ENCODE measurements at regions not wholly inside any gene's neighbourhood (a gene's known extent, or its start where the extent isn't known, plus 50 kb on each side); places are given as distances from the start of the nearest gene placed in this dataset.

DNA sequence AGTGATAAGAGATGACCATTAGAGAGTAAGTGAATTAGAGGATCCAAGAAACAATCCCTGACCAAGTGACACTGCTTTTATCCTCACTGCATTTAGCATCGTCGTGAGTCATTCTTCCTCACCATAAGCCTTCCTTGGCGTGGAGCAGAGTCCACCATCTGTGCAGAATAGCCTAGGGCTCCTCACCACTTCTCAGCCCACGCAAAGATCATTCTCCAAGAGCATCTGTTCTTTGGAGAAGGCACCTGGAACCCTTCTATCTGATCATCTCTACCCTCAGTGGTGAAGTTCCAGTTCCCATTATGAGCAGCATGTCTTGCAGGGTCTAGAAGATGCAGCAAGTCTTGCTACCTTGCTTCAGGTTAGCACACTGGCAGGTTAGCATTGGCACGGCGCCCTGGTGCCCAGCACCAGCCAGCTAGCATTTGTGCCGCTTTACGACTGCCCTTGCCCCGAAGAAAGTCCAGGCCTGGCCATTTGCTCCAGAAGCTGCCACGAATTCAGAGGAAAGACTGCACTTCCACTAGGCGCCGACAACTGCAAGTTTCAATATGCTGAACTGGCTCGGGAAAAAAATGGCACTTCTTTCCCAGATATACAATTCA, 225.8 kb downstream of the TTC32 start:
- DNase-seq: no peak

DNA sequence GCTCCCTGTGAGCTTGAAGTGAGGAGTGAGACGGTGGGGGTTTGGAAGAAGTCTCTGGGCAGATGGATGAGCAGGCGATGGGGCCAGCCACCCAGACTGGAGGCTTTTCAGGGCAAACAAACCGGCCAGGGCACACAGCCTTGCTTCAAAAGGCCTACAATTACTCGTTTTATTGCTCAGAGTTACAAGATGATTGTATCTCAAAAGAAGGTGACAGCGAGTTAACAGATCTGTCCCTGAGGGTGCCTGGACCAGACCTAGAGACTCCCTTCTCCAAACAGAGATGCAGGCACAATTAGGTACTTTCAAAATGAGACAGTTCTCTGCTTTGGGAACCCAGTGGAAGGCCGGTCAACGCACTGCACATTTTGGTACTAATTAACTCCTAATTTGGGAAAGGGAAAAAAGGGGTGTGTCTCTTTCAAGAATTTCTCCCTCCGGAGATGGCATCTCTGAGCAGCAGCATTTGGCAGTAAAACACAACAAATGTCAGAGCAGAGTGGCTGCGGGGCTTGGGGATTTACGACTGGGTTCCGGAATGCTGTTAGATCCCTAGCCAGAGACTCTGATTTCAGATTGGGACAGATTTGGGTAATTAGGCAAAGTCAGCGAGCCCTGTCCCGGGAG, 226.7 kb downstream of the TTC32 start:
- no peak for DNase-seq

DNA sequence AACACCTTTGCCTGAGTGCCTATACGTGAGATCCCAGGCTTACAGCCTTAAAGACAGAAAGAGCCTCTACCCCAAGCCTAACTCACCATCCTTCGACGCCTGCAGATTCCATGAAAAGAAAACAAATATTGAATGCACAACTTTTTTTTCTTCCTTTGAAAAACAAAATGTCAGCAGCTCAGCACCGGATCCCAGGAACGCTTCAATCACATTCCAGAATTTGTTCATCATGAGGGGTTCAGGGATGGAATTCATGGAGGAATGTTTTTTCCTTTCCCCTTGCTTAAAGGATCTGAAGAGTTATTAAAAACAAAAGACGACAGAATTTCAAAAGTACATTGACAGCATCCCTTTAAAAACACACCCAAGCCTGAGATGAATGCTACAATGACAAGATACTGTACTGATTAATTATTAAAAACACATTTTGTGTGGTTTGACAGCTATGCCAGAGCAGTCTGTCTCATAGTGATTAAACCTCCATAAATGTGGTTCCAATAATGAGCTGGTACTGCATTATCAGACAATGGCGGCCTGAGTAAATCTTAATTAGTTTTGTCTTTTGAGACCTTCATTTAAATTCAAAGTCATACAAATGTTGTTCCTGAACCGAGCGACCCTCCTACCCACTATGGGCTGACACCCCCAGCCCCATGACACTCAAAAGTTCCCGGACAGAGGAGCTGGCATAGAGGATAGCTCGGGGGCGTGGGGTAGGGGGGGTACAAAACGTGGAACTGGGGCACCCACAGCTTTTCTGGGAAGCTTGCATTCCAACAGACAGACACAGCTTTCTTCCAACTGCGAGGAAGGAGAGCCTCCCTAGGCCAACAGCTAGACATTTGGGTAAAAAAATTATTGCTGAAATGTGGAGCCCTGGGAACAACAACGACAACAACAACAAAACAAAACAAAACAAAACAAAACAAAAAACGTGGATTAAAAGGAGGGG, 227.5 kb downstream of the TTC32 start:
- no peak for DNase-seq

DNA sequence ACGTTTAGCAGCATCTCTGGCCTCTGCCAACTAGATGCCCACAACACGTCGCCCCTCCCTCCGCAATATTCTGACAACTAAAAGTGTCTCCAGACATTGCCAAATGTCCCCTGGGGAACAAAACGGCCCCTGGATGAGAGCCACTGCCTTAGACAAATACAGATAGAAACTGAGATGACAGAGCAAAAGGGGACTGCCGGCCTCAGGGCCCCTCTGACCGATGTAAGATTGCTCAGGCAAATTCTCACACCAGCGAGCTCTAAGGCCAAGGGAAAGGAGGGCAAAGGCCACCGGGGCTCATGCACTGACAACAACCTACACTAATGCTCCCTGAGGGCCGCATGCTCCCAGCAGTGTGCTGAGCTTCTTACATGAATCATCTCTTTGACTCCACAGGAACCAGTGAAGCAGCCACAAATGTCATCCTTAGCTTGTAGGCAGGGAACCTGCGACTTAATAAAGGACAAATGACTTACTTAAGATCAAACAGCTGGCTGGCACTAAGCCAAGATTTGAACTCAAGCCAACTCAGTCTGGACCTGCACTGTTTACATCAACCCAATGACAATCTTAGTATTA, 228.5 kb downstream of the TTC32 start:
- no peak for DNase-seq

DNA sequence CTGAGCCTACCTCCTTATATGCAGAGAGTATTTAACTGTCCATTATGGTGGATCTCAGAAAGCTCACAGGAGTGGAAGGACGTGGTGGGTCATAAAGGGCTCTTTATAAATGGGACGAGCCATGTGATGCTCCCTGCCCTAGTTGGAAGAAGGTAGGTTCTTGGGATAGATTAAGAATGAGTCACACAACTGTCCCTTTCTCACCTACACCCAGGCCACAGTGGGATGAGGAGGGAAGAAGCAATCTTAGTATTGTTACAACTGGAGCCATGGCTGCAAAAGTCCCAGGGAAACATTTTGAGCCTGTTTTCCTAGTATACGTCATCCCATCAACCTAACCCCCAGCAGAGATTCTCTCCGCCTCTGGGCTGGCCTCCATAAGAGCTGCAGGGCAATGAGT, 229.9 kb downstream of the TTC32 start:
- no peak for DNase-seq

DNA sequence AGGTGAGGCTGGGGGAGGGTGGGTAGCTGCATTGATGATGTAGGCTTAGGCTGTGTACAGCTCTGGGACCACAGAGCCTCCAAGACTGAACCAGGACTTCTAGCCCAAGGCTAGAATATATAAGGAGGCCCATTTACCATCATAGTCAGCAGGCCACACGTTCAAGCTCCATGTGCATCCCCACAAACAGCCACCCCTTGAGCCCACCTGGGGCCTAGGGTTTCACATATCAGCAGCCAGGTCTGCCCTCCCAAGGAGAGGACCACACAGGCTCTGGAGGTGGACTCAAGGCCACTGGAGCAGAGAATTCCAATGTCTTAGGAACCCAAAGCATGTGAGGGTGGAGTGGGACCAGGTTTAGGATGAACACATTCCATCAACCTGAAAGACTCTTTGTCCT, 230.5 kb downstream of the TTC32 start:
- DNase-seq: no peak

DNA sequence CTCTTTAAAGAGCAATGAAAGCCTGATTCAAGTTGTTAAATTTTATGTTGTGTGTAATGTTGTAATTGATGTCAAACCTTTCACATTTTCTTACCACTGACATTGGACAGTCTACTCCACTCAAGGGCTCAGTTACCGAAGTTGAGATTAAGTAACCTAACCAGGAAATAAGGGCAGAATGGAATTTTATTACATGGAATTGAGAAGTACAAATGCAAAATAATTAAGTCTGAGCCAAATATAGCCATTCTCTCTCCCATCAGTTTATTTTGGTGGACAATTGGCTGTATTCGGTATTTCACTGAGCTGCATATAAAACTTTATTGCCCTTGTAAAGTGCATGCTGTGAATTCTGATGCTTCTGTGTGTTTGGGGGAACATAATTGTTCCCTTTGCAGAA, 231.5 kb downstream of the TTC32 start:
- no peak for DNase-seq

DNA sequence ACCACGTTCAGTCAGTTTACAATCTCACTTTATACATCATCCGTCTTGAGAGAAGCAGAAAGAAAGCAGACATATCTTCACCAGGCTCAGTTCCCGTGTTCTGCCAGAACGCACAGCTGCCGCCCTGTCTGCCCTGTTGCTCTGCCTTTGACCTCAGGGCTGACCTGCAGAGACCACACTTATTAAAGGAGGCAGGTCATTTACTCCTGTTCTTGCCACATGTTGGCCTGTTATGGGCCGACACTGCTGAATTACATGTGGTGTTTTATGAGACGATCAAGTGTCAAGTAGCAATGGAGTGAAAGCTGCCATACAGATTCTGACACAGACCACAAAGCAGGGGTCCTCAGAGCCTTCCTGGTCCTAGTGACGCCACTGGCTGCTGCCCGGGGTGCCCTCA, 232.2 kb downstream of the TTC32 start:
- DNase-seq: no peak

DNA sequence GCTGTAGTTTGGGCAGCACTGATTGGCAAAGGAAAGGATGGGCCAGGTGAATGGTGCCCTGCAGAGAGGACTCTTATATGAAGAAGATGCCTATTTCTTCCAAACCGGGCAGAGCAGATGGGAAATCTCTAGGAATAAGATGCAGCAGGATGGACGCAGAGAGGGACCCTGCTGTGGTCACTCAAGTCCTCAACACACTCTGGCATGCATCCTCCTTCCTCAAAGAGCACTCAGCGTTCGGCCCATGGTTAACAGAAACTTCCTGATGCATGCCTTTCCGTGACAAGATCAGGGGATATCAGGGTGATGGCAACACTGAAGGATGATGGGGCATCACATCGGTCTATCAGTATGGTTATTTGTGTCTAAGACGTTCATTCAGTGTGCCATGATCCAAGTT, 232.7 kb downstream of the TTC32 start:
- no peak for DNase-seq

DNA sequence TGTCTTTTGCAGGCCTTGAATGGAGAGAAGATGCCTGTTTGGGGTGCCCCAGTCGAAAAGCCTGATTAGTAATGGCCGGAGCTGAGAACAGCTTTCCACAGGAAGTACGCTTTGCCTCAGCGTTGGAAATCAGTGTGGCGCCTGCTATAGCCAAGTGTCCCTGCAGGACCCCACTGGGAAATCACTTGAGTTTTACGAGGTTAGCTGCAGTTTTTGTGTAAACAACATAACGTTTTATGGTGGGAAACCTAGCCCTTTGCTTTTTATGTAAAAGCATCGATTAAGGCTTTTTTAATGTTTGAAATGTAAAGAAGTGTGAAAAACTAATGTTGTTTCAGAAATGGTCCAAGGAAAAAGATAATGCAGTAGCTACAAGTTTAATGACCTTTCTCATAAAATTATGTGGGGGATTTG, 234.2 kb downstream of the TTC32 start:
- no peak for DNase-seq

DNA sequence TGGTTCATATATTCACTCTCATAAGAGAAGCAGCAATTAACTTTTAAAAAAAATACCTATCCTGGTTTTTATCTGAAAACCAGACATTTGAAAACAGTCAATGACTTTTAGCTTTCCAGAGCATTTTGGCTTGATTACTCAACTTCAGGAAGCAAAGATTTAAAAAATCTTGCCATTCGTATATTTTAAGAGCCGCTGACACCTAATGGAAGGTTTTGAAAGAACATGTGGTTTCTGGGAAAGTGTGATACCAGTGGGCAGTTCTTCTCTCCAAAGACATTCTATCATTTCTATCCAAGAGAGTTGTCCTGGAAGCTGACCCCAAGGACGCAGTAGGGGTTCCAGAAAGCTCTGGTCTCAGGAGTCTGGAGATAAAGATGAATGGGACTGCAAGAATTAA, 234.7 kb downstream of the TTC32 start:
- no peak for DNase-seq

DNA sequence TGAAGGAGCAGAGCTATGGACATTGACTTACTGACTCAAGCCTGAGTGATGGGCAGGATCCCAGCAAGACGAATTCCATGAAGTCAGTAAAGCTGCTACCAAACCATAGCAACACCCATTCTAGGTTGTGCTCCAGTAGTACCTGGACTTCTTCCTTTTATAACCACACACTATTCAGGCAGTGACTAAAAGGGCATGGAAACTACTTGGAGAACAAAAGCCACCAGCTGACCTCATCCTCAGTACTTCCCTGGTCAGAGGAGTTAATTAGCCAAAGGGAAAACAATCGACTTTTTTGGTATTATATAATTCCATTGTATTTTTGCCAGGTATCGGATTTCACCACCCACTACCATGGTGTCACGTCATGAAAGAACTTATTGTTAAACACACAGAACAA, 237.1 kb downstream of the TTC32 start:
- DNase-seq: no peak

DNA sequence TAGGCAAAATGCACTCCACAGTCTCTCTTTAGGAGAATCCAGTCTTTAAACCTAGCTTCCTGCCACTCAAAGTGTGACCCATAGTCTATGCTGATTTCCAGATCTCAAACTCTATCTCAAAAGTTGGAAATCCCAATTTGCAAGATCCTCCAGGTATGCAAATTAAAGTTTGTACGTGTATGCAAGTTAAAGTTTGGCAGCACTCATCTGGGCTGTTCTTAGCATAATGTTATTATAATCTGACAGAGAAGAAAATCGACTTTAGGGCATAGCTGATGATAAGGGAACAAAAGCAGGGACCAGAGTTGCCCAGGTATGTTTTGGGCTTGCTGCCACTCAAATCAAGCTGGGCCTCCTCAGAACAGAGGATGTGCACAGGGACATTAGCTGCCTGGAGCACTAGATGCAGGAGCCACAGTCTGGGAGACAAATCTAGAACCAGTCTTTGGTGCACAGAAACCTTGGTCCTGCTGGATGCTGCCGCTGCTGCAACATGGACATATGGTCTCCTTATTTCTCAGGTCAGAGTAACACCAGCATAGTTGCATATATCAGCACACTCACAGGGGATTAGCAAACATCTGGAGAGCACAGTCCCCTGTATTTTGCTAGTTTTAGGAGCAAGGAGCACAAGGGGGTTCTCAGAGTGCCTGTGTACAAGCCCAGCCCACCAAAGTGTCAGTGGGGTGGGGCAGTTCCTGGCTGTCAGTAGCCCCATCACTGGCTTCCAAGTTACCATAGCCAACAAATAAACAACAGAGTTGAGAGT, 242.6 kb downstream of the TTC32 start:
- no peak for DNase-seq

DNA sequence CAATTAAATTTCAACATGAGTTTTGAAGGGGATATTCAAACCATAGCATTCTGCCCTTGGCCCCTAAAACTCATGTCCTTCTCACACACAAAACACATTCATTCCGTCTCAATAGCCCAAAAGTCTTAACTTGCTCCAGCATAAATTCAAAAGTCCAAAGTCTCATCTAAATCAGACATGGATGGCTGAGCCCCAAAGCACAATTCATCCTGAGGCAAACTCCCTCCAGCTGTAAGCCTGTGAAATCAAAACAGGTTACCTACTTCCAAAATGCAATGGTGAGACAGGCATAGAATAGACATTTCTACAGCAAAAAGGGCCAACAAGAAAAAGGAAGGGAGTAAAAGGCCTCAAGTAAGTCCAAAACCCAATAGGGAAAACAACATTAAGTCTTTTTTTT, 245.8 kb downstream of the TTC32 start:
- no peak for DNase-seq

DNA sequence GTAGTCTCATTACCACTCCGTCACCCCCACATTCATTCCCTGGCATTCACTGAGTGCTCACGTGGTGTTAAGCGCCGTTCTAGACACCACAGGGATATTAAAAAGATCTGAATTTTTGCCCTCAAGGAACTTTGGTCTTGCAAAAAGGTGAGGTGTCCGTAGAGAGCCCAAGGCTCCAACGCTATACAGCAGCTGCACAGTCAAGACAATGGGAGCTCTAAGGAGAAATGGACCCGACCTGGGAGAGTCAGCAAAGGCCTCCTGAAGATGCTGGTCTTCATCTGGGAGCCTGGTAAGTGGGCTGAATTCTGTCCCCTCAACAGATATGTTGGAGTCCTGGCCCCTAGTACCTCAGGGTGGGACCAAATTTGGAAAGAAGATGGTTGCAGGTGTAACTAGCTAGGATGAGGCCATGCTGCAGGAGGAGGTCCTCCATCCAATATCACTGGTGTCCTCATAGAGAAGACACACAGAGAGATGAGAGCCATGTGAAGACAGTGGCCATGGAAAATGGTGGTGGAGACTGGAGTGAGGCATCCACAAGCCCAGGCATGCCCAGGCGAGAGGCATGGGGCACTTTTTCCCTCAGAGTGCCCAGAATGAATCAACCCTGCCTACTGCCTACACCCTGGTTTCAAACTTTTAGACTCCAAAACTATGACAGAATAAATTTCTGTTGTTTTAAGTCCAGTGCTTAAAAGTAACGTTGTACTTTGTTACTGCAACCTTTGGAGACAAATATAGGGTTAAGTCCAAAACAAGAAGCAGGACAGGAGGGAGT, 247.3 kb downstream of the TTC32 start:
- DNase-seq: no peak

DNA sequence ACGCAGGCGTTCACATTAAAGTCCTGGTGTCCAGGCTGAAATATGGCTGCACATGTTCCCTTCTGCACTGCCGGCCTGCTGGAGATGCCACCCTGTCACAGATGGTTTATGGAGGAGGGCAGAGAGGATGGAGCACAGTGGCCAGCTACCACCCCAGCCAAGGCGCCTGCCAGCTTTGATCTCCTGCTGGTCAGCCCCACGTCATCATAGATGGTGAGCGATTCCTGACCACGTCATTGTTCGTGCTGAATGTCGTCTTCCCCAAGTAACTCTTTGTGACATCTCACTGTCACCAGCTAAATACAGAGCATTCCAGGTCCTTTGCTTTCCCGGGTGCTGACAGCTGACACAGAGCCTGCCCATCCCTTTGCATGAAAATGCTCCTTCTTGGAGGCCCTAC, 248.3 kb downstream of the TTC32 start:
- DNase-seq: no peak

DNA sequence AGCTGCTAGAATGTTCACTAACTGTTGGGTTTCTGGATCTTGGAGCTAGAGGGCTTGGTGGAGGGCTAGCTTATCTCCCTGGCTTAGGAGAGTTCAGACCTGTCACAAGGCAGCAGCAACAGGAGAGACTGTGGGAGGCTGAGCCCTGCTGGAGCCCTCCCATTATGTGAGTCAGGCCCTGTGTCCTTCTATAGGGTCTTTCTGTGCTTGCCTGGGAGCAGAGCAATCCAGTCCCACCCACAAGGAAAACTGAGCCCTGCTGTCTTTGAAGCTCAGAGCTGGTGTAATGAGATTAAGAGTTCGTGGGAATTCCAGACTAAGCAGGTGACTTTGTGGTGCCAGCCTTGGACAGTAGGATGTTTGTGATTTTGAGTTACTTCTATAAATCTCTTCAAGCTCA, 249.0 kb downstream of the TTC32 start:
- DNase-seq: no peak

DNA sequence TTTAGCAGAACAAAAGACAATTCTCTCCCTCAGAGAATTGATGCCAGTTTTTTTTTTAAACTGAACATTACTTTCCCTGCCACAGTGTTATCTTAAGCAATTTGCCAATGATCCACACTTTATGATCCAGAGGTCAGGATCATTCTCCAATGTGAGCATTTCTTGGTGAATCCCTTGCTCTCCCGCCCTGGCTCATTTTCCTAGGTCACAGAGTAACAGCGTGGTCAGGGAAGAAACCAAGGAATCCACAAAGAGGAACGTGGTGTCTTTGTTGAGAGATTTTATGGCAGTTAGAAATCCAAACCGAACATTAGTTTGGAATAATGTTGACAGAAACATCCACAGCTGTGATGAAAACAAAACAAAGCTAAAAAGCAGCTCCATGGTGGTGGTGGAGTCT, 250.3 kb downstream of the TTC32 start:
- DNase-seq: no peak

DNA sequence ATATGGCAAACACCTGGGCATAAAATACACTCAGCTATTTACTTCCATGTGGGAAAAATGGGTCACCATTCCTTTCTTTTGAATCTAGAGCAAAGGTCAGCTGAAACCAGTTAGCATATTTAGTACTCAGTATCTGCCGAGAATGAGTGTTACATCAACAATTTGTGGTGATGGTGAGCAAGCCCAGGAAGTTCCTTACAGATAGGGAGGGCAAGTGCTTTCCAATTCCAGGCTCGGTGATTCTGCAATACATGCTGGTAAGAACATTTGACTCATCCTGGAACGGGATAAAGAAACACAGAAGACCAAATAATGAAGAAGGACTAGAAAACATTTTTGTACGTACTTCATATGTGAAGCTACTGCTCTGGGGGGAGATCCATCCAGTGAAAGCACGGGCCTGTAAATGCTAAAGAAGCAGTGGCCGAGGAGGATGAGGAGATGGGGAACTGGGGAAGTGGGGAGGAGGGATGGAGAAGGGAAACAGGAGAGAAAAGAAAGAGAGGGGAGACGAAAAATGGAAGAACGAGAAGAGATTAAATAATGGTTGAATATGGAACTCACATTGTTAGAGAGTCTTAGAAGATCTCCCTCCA, 251.9 kb downstream of the TTC32 start:
- no peak for DNase-seq

DNA sequence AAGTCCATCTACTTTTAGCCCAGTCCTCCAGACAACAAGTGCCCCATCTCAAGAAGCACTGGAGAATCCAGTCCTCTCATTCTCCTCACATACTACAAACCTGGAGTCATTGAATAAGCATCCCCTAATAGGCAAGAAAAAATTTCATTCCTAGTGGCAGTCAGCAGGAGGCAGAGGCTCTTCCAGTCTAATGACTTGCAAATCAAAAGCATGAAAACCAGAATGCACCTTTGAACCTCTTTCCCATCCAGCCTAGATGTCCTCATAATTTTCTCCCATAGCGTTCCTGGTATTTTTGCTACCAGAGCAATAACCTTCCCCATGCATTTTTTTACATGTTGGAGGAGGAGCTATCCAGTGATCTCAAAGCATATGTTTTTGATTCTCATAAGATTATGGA, 252.6 kb downstream of the TTC32 start:
- DNase-seq: no peak

DNA sequence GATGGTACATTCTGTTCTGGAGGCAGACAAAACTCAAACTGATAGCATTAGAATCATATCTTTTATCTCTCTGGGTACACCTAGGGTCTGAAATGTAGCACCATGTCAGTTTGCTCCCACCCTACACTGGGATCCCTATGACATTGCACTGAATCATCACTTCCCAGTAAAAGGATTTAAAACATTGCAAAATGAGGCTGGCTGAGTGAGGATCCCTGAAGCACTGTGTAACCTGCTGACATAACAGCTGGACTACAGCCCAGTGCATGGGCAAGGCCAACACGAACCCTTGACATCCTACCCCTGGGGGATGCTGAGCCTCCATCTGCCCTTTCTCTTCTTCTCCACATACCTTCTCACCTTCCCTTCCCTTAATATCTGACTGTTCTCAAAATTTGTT, 253.2 kb downstream of the TTC32 start:
- DNase-seq: no peak

DNA sequence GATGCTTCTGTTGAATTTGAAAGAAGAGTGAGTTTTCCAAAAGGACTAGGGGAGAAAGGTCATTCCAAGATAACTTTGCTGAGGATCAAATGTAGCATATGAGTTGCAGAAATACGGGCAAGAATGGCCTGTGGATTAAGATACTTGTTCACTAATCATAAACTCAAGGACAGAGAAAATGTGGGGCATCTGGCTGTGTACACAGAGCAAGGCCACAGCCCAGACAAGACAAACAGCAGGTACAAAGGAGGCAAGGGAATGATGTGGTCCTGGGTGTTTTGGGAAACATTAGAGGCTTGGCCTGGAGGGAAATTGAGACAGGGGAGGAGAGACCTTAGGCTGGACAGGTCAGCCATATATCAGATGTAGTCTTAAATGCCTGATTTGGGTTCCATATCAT, 254.8 kb downstream of the TTC32 start:
- DNase-seq: no peak

Data from CD4-positive, alpha-beta T cell treated with Interleukin-21 for 1 hour (primary cell).